HCT116 (cell line): ENCODE measurements at regions not wholly inside any gene's neighbourhood (a gene's known extent, or its start where the extent isn't known, plus 50 kb on each side); places are given as distances from the start of the nearest gene placed in this dataset.

Experiments
- POLR2A ChIP-seq: IDR thresholded peaks from 2 replicates; pipeline ENCODE4 v1.7.0; 2011; ENCODE audit warnings: borderline replicate concordance; ENCODE audit not compliant: insufficient read depth, insufficient read length; ENCODE audit errors: extremely low read depth
- RAD21 ChIP-seq: IDR thresholded peaks from 2 replicates; pipeline ENCODE4 v1.6.1; 2012; ENCODE audit warnings: low read depth, mild to moderate bottlenecking
- REST ChIP-seq: IDR thresholded peaks from 2 replicates; pipeline ENCODE4 v1.6.1; 2012; ENCODE audit warnings: low read depth
- YY1 ChIP-seq: IDR thresholded peaks from 2 replicates; pipeline ENCODE4 v1.6.1; 2011; ENCODE audit warnings: low read length, low read depth, moderate library complexity, mild to moderate bottlenecking; ENCODE audit not compliant: insufficient replicate concordance; ENCODE audit errors: extremely low read depth

GRCh38 chr3:71862371-71863140 lies 77.6 kb upstream of the PROK2 start:
- no peak for TF ChIP-seq REST
- TF ChIP-seq POLR2A, result no peak
- TF ChIP-seq YY1, result no peak
- TF ChIP-seq RAD21, result no peak
